HepG2 (cell line): ENCODE measurements at regions not wholly inside any gene's neighbourhood (a gene's known extent, or its start where the extent isn't known, plus 50 kb on each side); places are given as distances from the start of the nearest gene placed in this dataset.

Experiments used
- ATAC-seq: fragments of 200-7000 bp; cut with Tn5 transposase; 3 replicates; pipeline ENCODE4 v1.9.1; 2020; ENCODE audit warnings: mild to moderate bottlenecking, moderate library complexity
- BruUV-seq: library from RNA; stranded (reverse); fragments of 400-500 nt; replicated peaks from 2 replicates; lab custom pipeline; 2021; lab: Mats Ljungman, UMichigan
- CTCF ChIA-PET: fragments of 300-600 bp; formaldehyde crosslinking; extraction: SDS; loops from one replicate; lab custom pipeline; 2021; ENCODE audit warnings: low total read pairs, inconsistent platforms, low intra/inter-chr PET ratio; lab: Yijun Ruan, JAX
- POLR2A ChIA-PET: fragments of 350-600 bp; sonication (Branson Sonifier 250); formaldehyde crosslinking; loops from one replicate; lab custom pipeline; 2020; ENCODE audit warnings: antibody characterized with exemption, inconsistent platforms; lab: Yijun Ruan, JAX
- DNase-seq: peaks from one replicate; pipeline ENCODE4 v3.0.0-alpha.2; 2015; ENCODE audit warnings: low spot score
- FAIRE-seq: peaks from 3 replicates; lab custom pipeline; 2011; peaks lifted over from hg19 to GRCh38; lab: Jason Lieb, UNC
- H2AFZ ChIP-seq: one replicate; pipeline ENCODE4 v1.6.1; 2011; ENCODE audit warnings: low read length, inconsistent platforms
- H3K27ac ChIP-seq: fragments of 300-600 bp; 3 replicates; pipeline ENCODE4 v1.8.0; 2011; ENCODE audit warnings: mixed run types, mild to moderate bottlenecking, mixed read lengths, low read length, inconsistent platforms; ENCODE audit not compliant: insufficient read depth; ENCODE audit errors: extremely low read length
- H3K27me3 ChIP-seq, 2 experiments: fragments of 200-600 bp in 1 of 2; 2 replicates in 1 of 2; 3 replicates in 1 of 2; pipeline versions ENCODE4 v1.6.0 to v1.8.0; 2011; ENCODE audit warnings: low read length in 2 of 2, mild to moderate bottlenecking in 2 of 2, moderate library complexity in 2 of 2, inconsistent platforms in 1 of 2; ENCODE audit not compliant: insufficient read depth in 2 of 2, control insufficient read depth in 1 of 2
- H3K36me3 ChIP-seq, 2 experiments: fragments of 200-600 bp in 1 of 2; replicated peaks in 1 of 2; 2 replicates in 1 of 2; 3 replicates in 1 of 2; pipeline versions ENCODE4 v1.5.1 to v1.8.0; 2011; ENCODE audit warnings: low read length in 2 of 2, inconsistent platforms in 1 of 2; ENCODE audit not compliant: insufficient read depth in 2 of 2, control insufficient read depth in 1 of 2
- H3K4me1 ChIP-seq: 2 replicates; pipeline ENCODE4 v1.5.1; 2012; ENCODE audit warnings: low read length, inconsistent platforms; ENCODE audit not compliant: insufficient read depth
- H3K4me2 ChIP-seq: 2 replicates; pipeline ENCODE4 v1.6.0; 2011; ENCODE audit warnings: low read depth, low read length, inconsistent platforms
- H3K4me3 ChIP-seq, 3 experiments: fragments of 200-600 bp in 1 of 3; sonication (generic), shearing (Covaris generic) in 1 of 3; replicated peaks in 1 of 3; 2 replicates each; pipeline ENCODE4 v1.5.1; 2011 to 2016; ENCODE audit warnings: low read length in 3 of 3, inconsistent platforms in 2 of 3, low read depth in 2 of 3, mild to moderate bottlenecking in 2 of 3, control low read depth in 1 of 3, mixed read lengths in 1 of 3; ENCODE audit not compliant: insufficient read depth in 1 of 3
- H3K79me2 ChIP-seq: one replicate; pipeline ENCODE4 v1.6.1; 2011; ENCODE audit warnings: low read length, inconsistent platforms; ENCODE audit not compliant: insufficient read depth
- H3K9ac ChIP-seq: 2 replicates; pipeline ENCODE4 v1.6.0; 2011; ENCODE audit warnings: mild to moderate bottlenecking, low read depth, low read length, inconsistent platforms; ENCODE audit not compliant: insufficient read depth
- H3K9me3 ChIP-seq: 2 replicates; pipeline ENCODE4 v1.5.1; 2012; ENCODE audit warnings: mild to moderate bottlenecking, low read length
- H4K20me1 ChIP-seq: 2 replicates; pipeline ENCODE4 v1.6.0; 2011; ENCODE audit warnings: inconsistent platforms, mild to moderate bottlenecking, low read length, moderate library complexity; ENCODE audit not compliant: insufficient read depth
- DDIT3 ChIP-seq: sonication (generic); formaldehyde crosslinking; IDR thresholded peaks from 2 replicates; pipeline ENCODE4 v1.4.0; 2020; ENCODE audit warnings: mild to moderate bottlenecking, missing genetic modification reagents
- GFI1 ChIP-seq: sonication (generic); formaldehyde crosslinking; IDR thresholded peaks from 2 replicates; pipeline ENCODE4 v1.5.0; 2020; ENCODE audit warnings: missing genetic modification reagents, mild to moderate bottlenecking, borderline replicate concordance
- JUND ChIP-seq: sonication (generic); formaldehyde crosslinking; IDR thresholded peaks from 2 replicates; pipeline ENCODE4 v1.8.0; 2022; ENCODE audit warnings: mild to moderate bottlenecking, missing genetic modification reagents
- MTF1 ChIP-seq: sonication (generic); formaldehyde crosslinking; IDR thresholded peaks from 2 replicates; pipeline ENCODE4 v1.5.0; 2020; ENCODE audit warnings: missing genetic modification reagents
- NFATC3 ChIP-seq: sonication (generic); formaldehyde crosslinking; IDR thresholded peaks from 2 replicates; pipeline ENCODE4 v1.5.1; 2020; ENCODE audit warnings: mild to moderate bottlenecking, missing genetic modification reagents
- PHF21A ChIP-seq: sonication (generic); formaldehyde crosslinking; IDR thresholded peaks from 2 replicates; pipeline ENCODE4 v1.5.0; 2020; ENCODE audit warnings: mild to moderate bottlenecking, missing genetic modification reagents
- RAD51 ChIP-seq: fragments of 450-650 bp; IDR thresholded peaks from 2 replicates; pipeline ENCODE4 v1.6.1; 2016; ENCODE audit warnings: borderline replicate concordance
- SAP130 ChIP-seq: IDR thresholded peaks from 2 replicates; pipeline ENCODE4 v1.6.1; 2016; ENCODE audit warnings: low read depth
- TP53 ChIP-seq: sonication (generic); formaldehyde crosslinking; conservative IDR thresholded peaks from 2 replicates; pipeline ENCODE4 v1.4.0; 2020; ENCODE audit warnings: missing genetic modification reagents
- ZBTB38 ChIP-seq: sonication (generic); formaldehyde crosslinking; IDR thresholded peaks from 2 replicates; pipeline ENCODE4 v1.5.1; 2020; ENCODE audit warnings: mild to moderate bottlenecking, missing genetic modification reagents
- ZNF615 ChIP-seq: sonication (generic); formaldehyde crosslinking; IDR thresholded peaks from 2 replicates; pipeline ENCODE4 v1.5.0; 2020; ENCODE audit warnings: mild to moderate bottlenecking, missing genetic modification reagents, borderline replicate concordance
- ZNF672 ChIP-seq: sonication (generic); formaldehyde crosslinking; IDR thresholded peaks from 2 replicates; pipeline ENCODE4 v1.8.1; 2022; ENCODE audit warnings: missing genetic modification reagents
- ZSCAN25 ChIP-seq: sonication (generic); formaldehyde crosslinking; IDR thresholded peaks from 2 replicates; pipeline ENCODE4 v1.8.0; 2022; ENCODE audit warnings: mild to moderate bottlenecking, missing genetic modification reagents
- WGBS: methylation state at CpG from one replicate; pipeline ENCODE4 v1.1.6; 2017; ENCODE audit warnings: low lambda C conversion rate; 5-methylcytosine and 5-hydroxymethylcytosine counted together
- in situ Hi-C: cut with HindIII; loops from 2 replicates; pipeline ENCODE4 v1.10.0; 2017; ENCODE audit warnings: low pct_unique_long_range_greater_than_20kb; ENCODE audit not compliant: extremely low pct_ligation_motif_present
- intact Hi-C: fragments of 100-400 bp; cut with micrococcal nuclease; formaldehyde crosslinking; loops from one replicate; pipeline ENCODE4 v1.10.0; 2022; ENCODE audit not compliant: unreplicated experiment

- H3K9ac ChIP-seq, result no peak overlapping the region
- no peak for DNase-seq
- no peaks in the 10 kb centered on the region for H3K27me3 ChIP-seq
- no peaks in the 10 kb centered on the region for H3K4me1 ChIP-seq
- TF ChIP-seq ZNF672 (CRISPR knock-in tag) (no peak), PHF21A (CRISPR knock-in tag) (no peak), JUND (CRISPR knock-in tag) (no peak), ZBTB38 (CRISPR knock-in tag) (no peak), DDIT3 (CRISPR knock-in tag) (no peak), RAD51 (no peak), TP53 (CRISPR knock-in tag) (no peak), GFI1 (no peak), ZSCAN25 (CRISPR knock-in tag) (no peak), NFATC3 (no peak), ZNF615 (CRISPR knock-in tag) (no peak), SAP130 (no peak), MTF1 (CRISPR knock-in tag) (no peak)
- TF ChIP-seq, all 625 proteins: peak for 0
- BruUV-seq, result no TSS peak
- no peak overlapping the region for H3K4me2 ChIP-seq
- ChIA-PET POLR2A (no interaction called here), CTCF (no interaction called here)
- ATAC-seq (no peak), FAIRE-seq (no peak)
- in situ Hi-C loops (no loop called here), intact Hi-C loops (no loop called here)
- 1% methylated on average over 5 of the region's 5 CpGs for WGBS
- peaks cover 10% of the 10 kb centered on the region; the same call in 1 of the 2 replicates for H3K9me3 ChIP-seq
- H3K36me3 ChIP-seq, result no peaks in the 10 kb centered on the region
- H4K20me1 ChIP-seq, result no peaks in the 10 kb centered on the region
- no peak overlapping the region for H2AFZ ChIP-seq
- no peak overlapping the region for H3K27ac ChIP-seq
- H3K4me3 ChIP-seq, result no peak overlapping the region
- H3K79me2 ChIP-seq, result no peaks in the 10 kb centered on the region
These were observed 197.9 kb downstream of the MAFB start for GRCh38 chr20:40491009-40491590.
